IMR-90 (cell line): ENCODE measurements at regions not wholly inside any gene's neighbourhood (a gene's known extent, or its start where the extent isn't known, plus 50 kb on each side); places are given as distances from the start of the nearest gene placed in this dataset.
A peak's percentile ranks its signal among the peaks of the same experiment; 100 is the strongest.

Experiments used
- ATAC-seq: fragments of 200-7000 bp; cut with Tn5 transposase; 2 replicates; pipeline ENCODE4 v1.9.1; 2020; ENCODE audit warnings: low read depth, mild to moderate bottlenecking, moderate library complexity
- BruUV-seq: library from RNA; stranded (reverse); fragments of 400-500 nt; replicated peaks from 2 replicates; lab custom pipeline; 2021; lab: Mats Ljungman, UMichigan
- CTCF ChIA-PET: fragments of 300-600 bp; formaldehyde crosslinking; extraction: SDS; loops from one replicate; lab custom pipeline; 2021; ENCODE audit warnings: antibody characterized with exemption; lab: Yijun Ruan, JAX
- POLR2A ChIA-PET: fragments of 300-600 bp; sonication (Branson Sonifier 250); formaldehyde crosslinking; loops from one replicate; lab custom pipeline; 2022; ENCODE audit warnings: antibody characterized with exemption; ENCODE audit not compliant: unreplicated experiment; lab: Charles Lee
- DNase-seq: peaks from one replicate; pipeline ENCODE4 v3.0.0; 2013
- H2AFZ ChIP-seq: replicated peaks from 2 replicates; pipeline ENCODE3; 2013; ENCODE audit warnings: low read length, mild to moderate bottlenecking; ENCODE audit not compliant: poor library complexity
- H2AK5ac ChIP-seq: 2 replicates; pipeline ENCODE4 v1.6.1; 2013; ENCODE audit warnings: low read depth, low read length, inconsistent platforms
- H2AK9ac ChIP-seq: replicated peaks from 2 replicates; pipeline ENCODE3; 2013; ENCODE audit warnings: mild to moderate bottlenecking, low read depth, low read length, moderate library complexity; ENCODE audit not compliant: poor library complexity
- H2BK120ac ChIP-seq: 2 replicates; pipeline ENCODE4 v1.6.1; 2013; ENCODE audit warnings: low read depth, low read length, inconsistent platforms
- H2BK15ac ChIP-seq: 3 replicates; pipeline ENCODE4 v1.6.1; 2013; ENCODE audit warnings: low read depth, low read length, inconsistent platforms
- H2BK20ac ChIP-seq: 2 replicates; pipeline ENCODE4 v1.6.1; 2013; ENCODE audit warnings: low read depth, mild to moderate bottlenecking, inconsistent platforms, low read length, moderate library complexity
- H2BK5ac ChIP-seq: 2 replicates; pipeline ENCODE4 v1.6.1; 2013; ENCODE audit warnings: mild to moderate bottlenecking, low read depth, low read length, inconsistent platforms; ENCODE audit not compliant: poor library complexity, severe bottlenecking
- H3K14ac ChIP-seq: replicated peaks from 2 replicates; pipeline ENCODE4 v1.6.1; 2013; ENCODE audit warnings: low read depth, low read length, inconsistent platforms
- H3K18ac ChIP-seq: 2 replicates; pipeline ENCODE4 v1.6.1; 2013; ENCODE audit warnings: low read depth, low read length, control low read depth
- H3K23ac ChIP-seq: 2 replicates; pipeline ENCODE4 v1.6.1; 2013; ENCODE audit warnings: low read depth, low read length, inconsistent platforms
- H3K27ac ChIP-seq: 2 replicates; pipeline ENCODE4 v1.5.1; 2013; ENCODE audit warnings: mild to moderate bottlenecking, control low read depth, low read length; ENCODE audit not compliant: insufficient read depth
- H3K27me3 ChIP-seq: 2 replicates; pipeline ENCODE4 v1.6.1; 2013; ENCODE audit warnings: low read length; ENCODE audit not compliant: control insufficient read depth, insufficient read depth
- H3K36me3 ChIP-seq: 2 replicates; pipeline ENCODE4 v1.6.1; 2013; ENCODE audit warnings: low read length, mixed read lengths; ENCODE audit not compliant: control insufficient read depth, insufficient read depth
- H3K4ac ChIP-seq: 2 replicates; pipeline ENCODE4 v1.6.1; 2013; ENCODE audit warnings: low read depth, low read length, inconsistent platforms
- H3K4me1 ChIP-seq: 2 replicates; pipeline ENCODE4 v1.6.1; 2013; ENCODE audit warnings: low read length, mixed read lengths; ENCODE audit not compliant: control insufficient read depth, insufficient read depth
- H3K4me2 ChIP-seq: 2 replicates; pipeline ENCODE4 v1.6.1; 2013; ENCODE audit warnings: low read depth, mild to moderate bottlenecking, control low read depth, low read length, moderate library complexity
- H3K4me3 ChIP-seq: 2 replicates; pipeline ENCODE4 v1.5.1; 2013; ENCODE audit warnings: low read depth, mild to moderate bottlenecking, control low read depth, low read length, moderate library complexity; ENCODE audit not compliant: insufficient read depth
- H3K56ac ChIP-seq: 2 replicates; pipeline ENCODE4 v1.6.1; 2013; ENCODE audit warnings: low read length, inconsistent platforms; ENCODE audit not compliant: insufficient read depth; ENCODE audit errors: extremely low read depth
- H3K79me1 ChIP-seq, 2 experiments: 2 replicates each; pipeline ENCODE4 v1.6.1; 2013; ENCODE audit warnings: low read length in 2 of 2, inconsistent platforms in 1 of 2, low read depth in 1 of 2
- H3K9ac ChIP-seq: 2 replicates; pipeline ENCODE4 v1.6.1; 2013; ENCODE audit warnings: low read depth, low read length, control low read depth
- H3K9me1 ChIP-seq: 2 replicates; pipeline ENCODE4 v1.6.1; 2013; ENCODE audit warnings: low read length, inconsistent platforms; ENCODE audit not compliant: insufficient read depth
- H3K9me3 ChIP-seq: 2 replicates; pipeline ENCODE4 v1.6.1; 2013; ENCODE audit warnings: low read length; ENCODE audit not compliant: control insufficient read depth, insufficient read depth
- H4K20me1 ChIP-seq: 2 replicates; pipeline ENCODE4 v1.6.1; 2013; ENCODE audit warnings: low read length, inconsistent platforms; ENCODE audit not compliant: insufficient read depth
- H4K5ac ChIP-seq: 2 replicates; pipeline ENCODE4 v1.6.1; 2013; ENCODE audit warnings: mild to moderate bottlenecking, low read depth, low read length, control low read depth
- H4K8ac ChIP-seq, 2 experiments: 2 replicates each; pipeline ENCODE4 v1.6.1; 2013; ENCODE audit warnings: low read depth in 2 of 2, low read length in 2 of 2, control low read depth in 1 of 2, inconsistent platforms in 1 of 2
- H4K91ac ChIP-seq: 2 replicates; pipeline ENCODE4 v1.6.1; 2013; ENCODE audit warnings: low read depth, low read length, inconsistent platforms; ENCODE audit not compliant: insufficient read depth
- BHLHE40 ChIP-seq: fragments of 150-350 bp; IDR thresholded peaks from 2 replicates; pipeline ENCODE4 v1.6.1; 2016; ENCODE audit warnings: mild to moderate bottlenecking, low read depth, low read length
- CEBPB ChIP-seq: IDR thresholded peaks from 2 replicates; pipeline ENCODE4 v1.6.1; 2012; ENCODE audit warnings: low read depth, low read length, improper control_type of control experiment
- CHD1 ChIP-seq: IDR thresholded peaks from 2 replicates; pipeline ENCODE4 v1.6.1; 2012; ENCODE audit warnings: low read depth, low read length, improper control_type of control experiment
- CTCF ChIP-seq: conservative IDR thresholded peaks from 2 replicates; pipeline ENCODE4 v1.5.1; 2012; ENCODE audit warnings: mild to moderate bottlenecking, low read depth, low read length, improper control_type of control experiment
- ELK1 ChIP-seq: fragments of 150-350 bp; IDR thresholded peaks from 2 replicates; pipeline ENCODE4 v1.6.1; 2016; ENCODE audit warnings: low read depth, mild to moderate bottlenecking, low read length, moderate library complexity, borderline replicate concordance
- FOS ChIP-seq: fragments of 150-350 bp; IDR thresholded peaks from 2 replicates; pipeline ENCODE4 v1.6.1; 2016; ENCODE audit warnings: low read depth, low read length
- MAFK ChIP-seq: IDR thresholded peaks from 2 replicates; pipeline ENCODE4 v1.6.1; 2012; ENCODE audit warnings: low read depth, low read length, improper control_type of control experiment
- MAZ ChIP-seq: IDR thresholded peaks from 2 replicates; pipeline ENCODE4 v1.6.1; 2012; ENCODE audit warnings: low read depth, mild to moderate bottlenecking, low read length, improper control_type of control experiment, moderate library complexity, borderline replicate concordance
- MXI1 ChIP-seq: IDR thresholded peaks from 2 replicates; pipeline ENCODE4 v1.6.1; 2012; ENCODE audit warnings: low read depth, mild to moderate bottlenecking, low read length, moderate library complexity, borderline replicate concordance
- NFE2L2 ChIP-seq: fragments of 150-350 bp; IDR thresholded peaks from 2 replicates; pipeline ENCODE4 v1.6.1; 2016; ENCODE audit warnings: low read depth, mild to moderate bottlenecking, low read length
- POLR2A ChIP-seq: IDR thresholded peaks from 2 replicates; pipeline ENCODE4 v1.6.1; 2012; ENCODE audit warnings: mild to moderate bottlenecking, low read depth, low read length
- RAD21 ChIP-seq: IDR thresholded peaks from 2 replicates; pipeline ENCODE4 v1.6.1; 2012; ENCODE audit warnings: low read length, improper control_type of control experiment
- RCOR1 ChIP-seq: IDR thresholded peaks from 2 replicates; pipeline ENCODE4 v1.6.1; 2012; ENCODE audit warnings: mild to moderate bottlenecking, low read length, improper control_type of control experiment; ENCODE audit not compliant: insufficient replicate concordance
- RFX5 ChIP-seq: IDR thresholded peaks from 2 replicates; pipeline ENCODE4 v1.8.0; 2012; ENCODE audit warnings: low read depth, mild to moderate bottlenecking, low read length, moderate library complexity
- SMC3 ChIP-seq: fragments of 150-350 bp; IDR thresholded peaks from 2 replicates; pipeline ENCODE4 v1.6.1; 2016; ENCODE audit warnings: low read depth, mild to moderate bottlenecking, antibody characterized with exemption, low read length, moderate library complexity
- USF2 ChIP-seq: fragments of 150-350 bp; IDR thresholded peaks from 2 replicates; pipeline ENCODE4 v1.6.1; 2017; ENCODE audit warnings: mild to moderate bottlenecking, antibody characterized with exemption, low read length, low read depth
- WGBS, 2 experiments: methylation state at CpG; one replicate each; pipeline versions ENCODE4 v1.1.5 to v1.1.7; 2013; ENCODE audit warnings: missing lambda C conversion rate in 2 of 2; ENCODE audit not compliant: insufficient read length in 1 of 2; ENCODE audit errors: extremely low coverage in 2 of 2; 5-methylcytosine and 5-hydroxymethylcytosine counted together
- dilution Hi-C: fragments of 300-500 bp; cut with HindIII; formaldehyde crosslinking; loops from one replicate; pipeline ENCODE4 v1.14.3; 2018; ENCODE audit warnings: low sequenced_read_pairs; ENCODE audit not compliant: unreplicated experiment
- in situ Hi-C: fragments of 300-500 bp; cut with MboI; formaldehyde crosslinking; loops from 3 replicates; pipeline ENCODE4 v1.14.3; 2019; ENCODE audit warnings: low sequenced_read_pairs, inconsistent platforms, mixed read lengths
- intact Hi-C: fragments of 100-400 bp; cut with micrococcal nuclease; formaldehyde crosslinking; loops from 2 replicates; pipeline ENCODE4 v1.10.0; 2022

- Histone ChIP-seq H3K9me1 (no peaks in the 10 kb centered on the region), H3K36me3 (no peaks in the 10 kb centered on the region), H4K5ac (no peak overlapping the region), H2BK15ac (no peak overlapping the region), H4K20me1 (no peaks in the 10 kb centered on the region), H3K4me3 (no peak overlapping the region), H3K56ac (no peak overlapping the region), H2AFZ (no peak overlapping the region), H3K18ac (no peak overlapping the region), H3K14ac (no peak overlapping the region), H3K23ac (no peak overlapping the region), H2BK120ac (no peak overlapping the region), H3K9ac (no peak overlapping the region), H4K91ac (no peak overlapping the region), H2AK5ac (no peak overlapping the region), H2BK20ac (no peak overlapping the region), H3K4me2 (0 out of 2 replicates have a peak overlapping the region, but pooled peaks have one; percentile 5), H3K27me3 (no peaks in the 10 kb centered on the region), H2BK5ac (no peak overlapping the region), H4K8ac (no peak overlapping the region), H3K9me3 (no peaks in the 10 kb centered on the region), H3K4ac (no peak overlapping the region), H3K4me1 (no peaks in the 10 kb centered on the region), H3K79me1 (no peaks in the 10 kb centered on the region), H3K27ac (no peak overlapping the region), H2AK9ac (no peak overlapping the region)
- no peak for ATAC-seq
- in situ Hi-C loops (no loop called here), intact Hi-C loops (no loop called here), dilution Hi-C loops (no loop called here)
- no TSS peak for BruUV-seq
- TF ChIP-seq CEBPB (no peak), FOS (no peak), MXI1 (no peak), RFX5 (no peak), MAFK (no peak), USF2 (no peak), RAD21 (no peak), CHD1 (no peak), ELK1 (no peak), NFE2L2 (no peak), BHLHE40 (no peak), RCOR1 (no peak), CTCF (no peak), SMC3 (no peak), POLR2A (no peak), MAZ (no peak)
- 33% methylated on average over 1 of the region's 5 CpGs; no CpG with 5 or more reads in 1 of the 2 experiments for WGBS, 2 experiments
- CTCF ChIA-PET, result interaction anchor here (1.0 kb wide), 1 partner anchor 191 kb away, joined by 4 read pairs; no protein-coding TSS in a partner anchor
- POLR2A ChIA-PET, result no interaction called here
- DNase-seq, result no peak
Measured at GRCh38 chr2:53209679-53210458, 557.7 kb upstream of the CHAC2 start.
